Mononuclear cell (primary cell): ENCODE measurements at regions not wholly inside any gene's neighbourhood (a gene's known extent, or its start where the extent isn't known, plus 50 kb on each side); places are given as distances from the start of the nearest gene placed in this dataset.

ENCODE experiments used
- H3K27me3 ChIP-seq: 2 replicates; pipeline ENCODE4 v1.6.0; 2011; ENCODE audit warnings: low read length, control low read depth; ENCODE audit not compliant: insufficient read depth
- H3K4me1 ChIP-seq: 2 replicates; pipeline ENCODE4 v1.5.1; 2011; ENCODE audit warnings: mild to moderate bottlenecking, low read length, control low read depth; ENCODE audit not compliant: insufficient read depth
- H3K4me3 ChIP-seq: 2 replicates; pipeline ENCODE4 v1.5.1; 2011; ENCODE audit warnings: mild to moderate bottlenecking, low read length, moderate library complexity
- H3K9me3 ChIP-seq: 2 replicates; pipeline ENCODE4 v1.5.1; 2011; ENCODE audit warnings: low read depth, mild to moderate bottlenecking, control low read depth, low read length

DNA sequence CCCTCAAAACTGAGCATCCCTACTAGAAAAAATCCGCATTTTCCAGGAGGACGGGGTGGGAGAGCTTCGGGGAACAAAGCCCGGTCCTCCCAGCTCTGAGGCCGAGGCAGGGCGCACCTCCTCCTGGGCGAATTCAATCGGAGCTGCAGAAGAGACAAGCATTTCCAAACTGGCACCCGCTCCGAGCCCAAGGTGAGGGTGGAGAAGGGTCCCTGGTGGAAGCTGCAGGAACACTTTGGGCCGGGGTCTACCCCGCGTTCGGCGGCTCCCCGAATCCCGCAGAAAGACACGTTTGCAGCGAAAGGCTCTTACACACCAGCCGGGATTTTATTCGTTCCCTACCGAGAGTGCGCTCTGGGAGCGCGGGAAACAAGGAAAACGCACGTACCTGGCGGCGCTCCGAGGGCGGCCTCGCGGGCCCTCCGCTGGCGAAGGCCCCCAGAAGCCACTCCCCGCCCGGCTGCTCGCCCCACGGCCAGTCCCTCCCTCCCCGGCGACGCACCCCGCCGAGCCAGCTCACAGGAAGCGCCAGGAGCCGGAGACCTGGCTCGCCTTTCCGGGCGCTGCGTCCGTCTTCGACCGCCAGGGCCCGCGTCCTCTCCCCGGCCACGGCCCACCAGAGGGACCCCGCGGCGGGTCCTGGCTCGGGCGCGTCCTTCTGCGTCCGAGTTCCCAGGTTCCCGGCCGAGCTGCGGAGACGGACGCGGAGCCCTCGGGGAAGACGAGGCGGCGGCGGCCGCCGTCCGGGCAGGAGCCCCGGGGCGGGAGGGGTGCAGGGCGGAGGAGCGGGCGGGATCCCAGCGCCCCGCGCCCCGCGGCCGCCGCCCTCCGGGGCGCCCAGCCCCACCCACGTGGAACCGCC is 49.8 kb upstream of the BAHCC1 start:
- H3K27me3 ChIP-seq, result peaks cover 48% of the 10 kb centered on the region
- H3K4me1 ChIP-seq, result peaks cover 86% of the 10 kb centered on the region
- no peaks in the 10 kb centered on the region for H3K9me3 ChIP-seq
- H3K4me3 ChIP-seq, result peak overlapping the region; percentile 47
